Mesendoderm (in vitro differentiated cells): ENCODE measurements at regions not wholly inside any gene's neighbourhood (a gene's known extent, or its start where the extent isn't known, plus 50 kb on each side); places are given as distances from the start of the nearest gene placed in this dataset.

Experiments used
- DNase-seq: peaks from one replicate; pipeline ENCODE4 v3.0.0; 2013
- H2AK5ac ChIP-seq: 2 replicates; pipeline ENCODE4 v1.6.1; 2013; ENCODE audit warnings: low read length, inconsistent platforms
- H2BK120ac ChIP-seq: 2 replicates; pipeline ENCODE4 v1.6.1; 2013; ENCODE audit warnings: low read depth, mild to moderate bottlenecking, low read length, moderate library complexity, mixed read lengths
- H2BK15ac ChIP-seq: replicated peaks from 2 replicates; pipeline ENCODE4 v1.6.1; 2013; ENCODE audit warnings: low read depth, mild to moderate bottlenecking, moderate library complexity
- H2BK5ac ChIP-seq: 2 replicates; pipeline ENCODE4 v1.6.1; 2013; ENCODE audit warnings: low read length, inconsistent platforms
- H3K18ac ChIP-seq: 2 replicates; pipeline ENCODE4 v1.6.1; 2013; ENCODE audit warnings: mild to moderate bottlenecking, low read length, mixed read lengths
- H3K23ac ChIP-seq: one replicate; pipeline ENCODE4 v1.6.1; 2013; ENCODE audit warnings: low read length
- H3K27ac ChIP-seq: 2 replicates; pipeline ENCODE4 v1.5.1; 2013; ENCODE audit warnings: low read depth, mild to moderate bottlenecking, inconsistent platforms, low read length, moderate library complexity
- H3K27me3 ChIP-seq: 2 replicates; pipeline ENCODE4 v1.6.1; 2013; ENCODE audit warnings: low read length, control low read depth, mild to moderate bottlenecking, inconsistent platforms; ENCODE audit not compliant: insufficient read depth, poor library complexity
- H3K36me3 ChIP-seq: 2 replicates; pipeline ENCODE4 v1.6.1; 2013; ENCODE audit warnings: low read length, inconsistent platforms; ENCODE audit not compliant: control insufficient read depth, insufficient read depth
- H3K4ac ChIP-seq: one replicate; pipeline ENCODE4 v1.6.1; 2013; ENCODE audit warnings: low read depth, mild to moderate bottlenecking, low read length, moderate library complexity
- H3K4me1 ChIP-seq: 2 replicates; pipeline ENCODE4 v1.6.1; 2013; ENCODE audit warnings: low read depth, low read length, inconsistent platforms; ENCODE audit not compliant: control insufficient read depth
- H3K4me2 ChIP-seq: 2 replicates; pipeline ENCODE4 v1.6.1; 2013; ENCODE audit warnings: low read length
- H3K4me3 ChIP-seq: 2 replicates; pipeline ENCODE4 v1.5.1; 2013; ENCODE audit warnings: mild to moderate bottlenecking, low read length
- H3K56ac ChIP-seq: one replicate; pipeline ENCODE4 v1.6.1; 2013; ENCODE audit warnings: low read length
- H3K79me1 ChIP-seq: 2 replicates; pipeline ENCODE4 v1.6.1; 2013; ENCODE audit warnings: low read length, inconsistent platforms
- H3K79me2 ChIP-seq: 2 replicates; pipeline ENCODE4 v1.6.1; 2013; ENCODE audit warnings: mild to moderate bottlenecking, low read length; ENCODE audit not compliant: control insufficient read depth, insufficient read depth
- H3K9ac ChIP-seq: 2 replicates; pipeline ENCODE4 v1.6.1; 2013; ENCODE audit warnings: low read length, inconsistent platforms
- H4K5ac ChIP-seq: one replicate; pipeline ENCODE4 v1.6.1; 2013; ENCODE audit warnings: low read length
- H4K8ac ChIP-seq: one replicate; pipeline ENCODE4 v1.6.1; 2013; ENCODE audit warnings: low read depth, mild to moderate bottlenecking, control low read depth, low read length, moderate library complexity
- WGBS: extraction: QIAGEN DNeasy Blood & Tissue Kit; methylation state at CpG from one replicate; pipeline ENCODE4 v1.1.7; 2013; ENCODE audit warnings: low lambda C conversion rate, missing lambda C conversion rate; ENCODE audit not compliant: insufficient coverage; ENCODE audit errors: extremely low coverage; 5-methylcytosine and 5-hydroxymethylcytosine counted together

DNA sequence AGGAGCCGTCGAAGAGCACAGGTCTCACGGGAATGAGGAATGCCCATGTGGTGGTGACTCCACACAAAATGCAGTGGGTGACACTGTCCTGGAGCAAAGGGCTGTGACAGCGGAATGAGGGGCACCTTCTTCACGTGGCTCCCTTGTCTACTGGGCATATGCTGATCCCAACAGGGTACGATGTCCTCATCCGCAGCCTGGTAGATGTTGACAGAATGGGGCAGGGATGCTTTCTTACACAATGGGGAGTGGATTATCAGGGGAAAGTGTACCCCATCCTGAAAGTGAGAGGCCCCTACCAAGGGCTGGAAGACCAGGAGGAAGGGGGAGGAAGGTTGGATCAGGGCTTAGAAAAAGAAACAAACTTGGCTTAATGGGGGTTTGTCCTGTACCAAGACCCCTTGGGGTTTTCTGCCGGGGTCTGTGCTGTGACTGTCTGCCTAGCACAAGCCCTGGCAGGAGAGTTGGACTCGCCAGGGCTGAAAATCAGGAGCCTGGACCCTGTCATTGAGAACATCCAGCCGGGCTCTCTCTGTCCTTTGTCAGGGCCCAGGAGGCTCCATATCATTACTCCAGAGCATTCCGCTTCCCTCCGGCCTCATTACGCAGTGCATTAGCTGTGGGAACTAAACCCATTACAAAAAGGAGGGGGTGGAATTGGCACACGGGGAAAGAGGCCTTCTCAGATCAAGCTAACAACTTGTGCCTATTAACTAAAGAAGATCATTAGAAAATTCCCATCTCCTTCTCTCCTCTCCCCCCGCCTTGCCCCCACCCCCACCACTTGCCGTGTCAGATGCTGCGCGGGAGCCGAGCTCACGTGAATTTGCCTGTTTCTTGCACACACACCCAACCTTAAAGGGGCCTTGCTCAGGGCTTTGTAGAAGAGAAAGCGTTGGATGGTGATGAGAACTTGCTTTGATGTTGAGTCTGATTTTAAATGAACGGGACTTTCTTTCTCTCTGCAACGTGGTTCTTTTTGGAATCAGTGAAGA lies 171.8 kb upstream of the PARP11 start:
- H2AK5ac ChIP-seq, result no peak overlapping the region
- H3K4me1 ChIP-seq, result no peaks in the 10 kb centered on the region
- no peak overlapping the region for H3K27ac ChIP-seq
- no peak overlapping the region for H4K5ac ChIP-seq
- H3K79me1 ChIP-seq, result no peaks in the 10 kb centered on the region
- H3K23ac ChIP-seq, result no peak overlapping the region
- DNase-seq, result no peak
- H3K56ac ChIP-seq, result no peak overlapping the region
- H3K27me3 ChIP-seq, result no peaks in the 10 kb centered on the region
- H3K4me3 ChIP-seq, result no peak overlapping the region
- H3K36me3 ChIP-seq, result no peaks in the 10 kb centered on the region
- no peak overlapping the region for H3K4me2 ChIP-seq
- H3K9ac ChIP-seq, result no peak overlapping the region
- H2BK120ac ChIP-seq, result no peak overlapping the region
- no peak overlapping the region for H2BK5ac ChIP-seq
- no peak overlapping the region for H3K4ac ChIP-seq
- no CpG with 5 or more reads among the region's 23 CpGs for WGBS
- H4K8ac ChIP-seq, result no peak overlapping the region
- H2BK15ac ChIP-seq, result no peak overlapping the region
- H3K18ac ChIP-seq, result no peak overlapping the region
- H3K79me2 ChIP-seq, result no peaks in the 10 kb centered on the region

DNA sequence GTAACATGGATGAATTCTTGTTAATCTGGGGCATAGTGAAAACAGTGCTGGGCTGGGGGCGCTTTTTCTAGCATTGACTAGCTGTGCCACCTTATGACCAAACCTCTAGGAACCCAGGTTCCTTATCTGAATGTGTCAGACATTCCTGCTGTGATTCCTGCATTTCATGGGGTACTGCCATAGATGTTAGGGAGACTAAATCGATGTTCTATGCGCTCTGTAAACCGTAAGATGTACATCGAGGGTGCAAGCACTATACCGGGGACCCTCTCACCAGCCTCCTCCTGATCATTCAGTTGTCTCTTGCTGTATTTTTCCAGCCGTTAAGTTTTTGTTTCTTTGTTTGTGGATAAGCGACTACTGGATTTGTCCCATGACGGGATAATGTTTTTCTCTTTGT lies 170.9 kb upstream of the PARP11 start:
- WGBS, result no CpG with 5 or more reads among the region's 9 CpGs
- no peaks in the 10 kb centered on the region for H3K79me1 ChIP-seq
- H3K36me3 ChIP-seq, result no peaks in the 10 kb centered on the region
- no peak overlapping the region for H2BK15ac ChIP-seq
- H3K27ac ChIP-seq, result no peak overlapping the region
- no peak overlapping the region for H3K18ac ChIP-seq
- no peak overlapping the region for H3K56ac ChIP-seq
- no peak overlapping the region for H3K4me3 ChIP-seq
- H3K23ac ChIP-seq, result no peak overlapping the region
- H3K9ac ChIP-seq, result no peak overlapping the region
- no peak overlapping the region for H3K4me2 ChIP-seq
- peak; percentile 71 for DNase-seq
- H3K4me1 ChIP-seq, result no peaks in the 10 kb centered on the region
- H4K8ac ChIP-seq, result no peak overlapping the region
- H3K4ac ChIP-seq, result no peak overlapping the region
- H2AK5ac ChIP-seq, result no peak overlapping the region
- no peak overlapping the region for H2BK5ac ChIP-seq
- no peaks in the 10 kb centered on the region for H3K79me2 ChIP-seq
- H3K27me3 ChIP-seq, result no peaks in the 10 kb centered on the region
- no peak overlapping the region for H2BK120ac ChIP-seq
- no peak overlapping the region for H4K5ac ChIP-seq

DNA sequence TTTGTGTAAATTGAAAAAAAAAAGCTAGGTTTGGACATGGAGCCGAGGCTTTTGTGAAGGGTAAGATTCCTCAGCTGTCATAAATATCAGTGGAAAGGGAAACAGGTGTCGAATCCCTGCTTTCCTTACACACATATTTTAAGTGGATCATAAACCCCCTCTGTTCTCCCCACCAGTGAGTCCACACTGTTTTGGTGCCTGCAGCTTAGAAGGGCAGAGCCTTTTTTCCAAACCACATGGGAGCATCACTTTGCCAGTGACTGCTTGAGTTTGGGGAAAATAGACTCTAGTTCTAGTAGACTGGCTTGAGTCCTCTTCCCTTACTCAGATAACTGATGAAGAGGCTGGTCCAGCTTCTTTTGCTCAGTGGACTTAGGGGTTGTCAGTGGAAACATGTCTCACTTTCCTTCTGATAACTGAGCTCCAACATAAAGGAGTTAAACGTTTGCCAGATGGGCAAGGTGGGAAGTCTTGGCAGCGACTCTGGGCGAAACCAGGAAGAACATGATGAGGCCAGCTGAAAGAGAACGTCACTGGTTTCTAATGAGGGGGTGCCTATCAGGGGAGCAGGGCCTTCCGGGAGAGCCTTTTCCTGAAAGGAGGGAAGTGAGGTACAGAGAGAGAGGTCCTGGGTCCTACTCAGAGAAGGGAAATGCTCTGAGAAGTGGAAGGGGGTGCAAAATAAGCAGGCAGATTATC lies 168.1 kb upstream of the PARP11 start:
- no peak overlapping the region for H2BK5ac ChIP-seq
- H3K4me2 ChIP-seq, result no peak overlapping the region
- no peak overlapping the region for H3K27ac ChIP-seq
- no CpG with 5 or more reads among the region's 7 CpGs for WGBS
- H3K79me2 ChIP-seq, result no peaks in the 10 kb centered on the region
- H3K27me3 ChIP-seq, result no peaks in the 10 kb centered on the region
- H2BK120ac ChIP-seq, result no peak overlapping the region
- DNase-seq, result no peak
- no peak overlapping the region for H2BK15ac ChIP-seq
- H3K36me3 ChIP-seq, result no peaks in the 10 kb centered on the region
- no peaks in the 10 kb centered on the region for H3K4me1 ChIP-seq
- no peaks in the 10 kb centered on the region for H3K79me1 ChIP-seq
- no peak overlapping the region for H3K23ac ChIP-seq
- no peak overlapping the region for H3K18ac ChIP-seq
- no peak overlapping the region for H3K56ac ChIP-seq
- H2AK5ac ChIP-seq, result no peak overlapping the region
- H4K5ac ChIP-seq, result no peak overlapping the region
- no peak overlapping the region for H3K9ac ChIP-seq
- H3K4me3 ChIP-seq, result no peak overlapping the region
- no peak overlapping the region for H4K8ac ChIP-seq
- no peak overlapping the region for H3K4ac ChIP-seq

DNA sequence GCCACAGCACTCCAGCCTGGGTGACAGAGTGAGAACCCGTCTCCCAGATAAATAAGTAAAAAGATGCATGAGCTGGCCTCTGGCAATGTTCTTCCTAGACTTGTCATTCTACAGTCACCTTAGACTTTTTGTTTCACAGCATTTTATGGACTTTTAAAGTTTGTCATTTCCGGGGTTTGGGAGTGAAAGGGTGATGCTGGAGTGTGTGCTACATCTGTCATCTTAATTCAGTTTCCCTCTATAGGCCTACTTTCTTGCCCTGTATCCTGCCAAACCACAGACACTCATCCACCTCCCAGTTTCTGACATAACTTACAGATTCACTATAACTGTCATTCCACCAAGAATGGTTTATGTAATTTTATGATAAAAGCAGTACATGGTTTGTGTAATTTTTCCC lies 166.7 kb upstream of the PARP11 start:
- Histone ChIP-seq H3K9ac (no peak overlapping the region), H3K4me3 (no peak overlapping the region), H4K8ac (no peak overlapping the region), H3K36me3 (no peaks in the 10 kb centered on the region), H2AK5ac (no peak overlapping the region), H3K79me1 (no peaks in the 10 kb centered on the region), H3K23ac (no peak overlapping the region), H3K18ac (no peak overlapping the region), H3K4ac (no peak overlapping the region), H3K4me2 (no peak overlapping the region), H2BK5ac (no peak overlapping the region), H4K5ac (no peak overlapping the region), H3K56ac (no peak overlapping the region), H3K27ac (no peak overlapping the region), H2BK15ac (no peak overlapping the region), H3K27me3 (no peaks in the 10 kb centered on the region), H3K79me2 (no peaks in the 10 kb centered on the region), H3K4me1 (no peaks in the 10 kb centered on the region), H2BK120ac (no peak overlapping the region)
- WGBS, result no CpG with 5 or more reads among the region's 2 CpGs
- DNase-seq, result no peak

DNA sequence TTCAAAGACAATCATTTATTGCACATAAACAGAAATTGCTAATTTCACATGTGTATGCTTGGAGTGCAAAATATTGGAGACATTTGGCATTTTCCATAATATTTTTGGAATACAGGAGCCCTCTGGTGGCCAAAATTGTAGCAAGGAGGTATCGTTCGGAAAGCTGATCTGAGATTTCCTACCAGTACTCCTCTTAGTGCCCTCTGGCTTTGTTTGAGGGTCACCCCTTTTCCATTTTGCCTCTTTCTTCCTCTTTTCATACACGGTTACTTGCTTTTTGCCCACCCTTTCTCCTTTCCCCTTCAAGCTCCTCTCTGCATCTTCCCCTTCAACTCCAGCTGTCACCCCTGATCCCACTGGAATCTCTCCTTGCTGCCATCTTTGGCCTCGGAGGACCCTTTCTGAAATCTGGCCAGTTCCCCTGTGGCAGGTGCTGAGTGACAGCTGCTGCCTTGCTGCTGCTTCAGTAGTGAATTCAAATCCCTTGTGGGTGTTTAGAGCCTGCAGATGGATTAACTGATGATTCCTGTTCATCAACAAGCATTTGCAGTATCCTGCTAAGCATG lies 164.6 kb upstream of the PARP11 start:
- Histone ChIP-seq H4K5ac (no peak overlapping the region), H3K23ac (no peak overlapping the region), H4K8ac (no peak overlapping the region), H3K56ac (no peak overlapping the region), H3K18ac (peak overlapping the region; percentile 9), H3K4me1 (no peaks in the 10 kb centered on the region), H3K9ac (no peak overlapping the region), H2BK120ac (no peak overlapping the region), H3K79me1 (no peaks in the 10 kb centered on the region), H2BK15ac (no peak overlapping the region), H2AK5ac (no peak overlapping the region), H3K27me3 (no peaks in the 10 kb centered on the region), H3K27ac (no peak overlapping the region), H2BK5ac (no peak overlapping the region), H3K4ac (no peak overlapping the region), H3K79me2 (no peaks in the 10 kb centered on the region), H3K4me2 (no peak overlapping the region), H3K36me3 (no peaks in the 10 kb centered on the region), H3K4me3 (no peak overlapping the region)
- no CpG with 5 or more reads among the region's 4 CpGs for WGBS
- no peak for DNase-seq
